WTC11 (cell line): ENCODE measurements at regions not wholly inside any gene's neighbourhood (a gene's known extent, or its start where the extent isn't known, plus 50 kb on each side); places are given as distances from the start of the nearest gene placed in this dataset.

Source experiments
- ARID4B ChIP-seq: sonication (generic); formaldehyde crosslinking; IDR thresholded peaks from 2 replicates; pipeline ENCODE4 v1.8.0; 2023; ENCODE audit warnings: missing genetic modification reagents, mild to moderate bottlenecking, borderline replicate concordance
- ATF3 ChIP-seq: sonication (generic); formaldehyde crosslinking; conservative IDR thresholded peaks from 2 replicates; pipeline ENCODE4 v1.8.1; 2022; ENCODE audit warnings: mild to moderate bottlenecking, missing genetic modification reagents
- CREB1 ChIP-seq: sonication (generic); formaldehyde crosslinking; IDR thresholded peaks from 2 replicates; pipeline ENCODE4 v1.8.0; 2023; ENCODE audit warnings: mild to moderate bottlenecking, missing genetic modification reagents
- CTCF ChIP-seq: fragments of 200-600 bp; IDR thresholded peaks from 2 replicates; pipeline ENCODE4 v1.8.0; 2022; ENCODE audit warnings: antibody characterized with exemption
- GRHL2 ChIP-seq: fragments of 250-450 bp; sonication (Bioruptor Pico); IDR thresholded peaks from 2 replicates; pipeline ENCODE4 v1.8.0; 2022; ENCODE audit warnings: mild to moderate bottlenecking, moderate library complexity; ENCODE audit not compliant: insufficient replicate concordance, severe bottlenecking
- NR2C2 ChIP-seq: sonication (generic); formaldehyde crosslinking; IDR thresholded peaks from 2 replicates; pipeline ENCODE4 v1.8.0; 2022; ENCODE audit warnings: mild to moderate bottlenecking, missing genetic modification reagents
- RELA ChIP-seq: sonication (generic); formaldehyde crosslinking; IDR thresholded peaks from 2 replicates; pipeline ENCODE4 v1.8.1; 2022; ENCODE audit warnings: missing genetic modification reagents, mild to moderate bottlenecking, borderline replicate concordance
- ZNF138 ChIP-seq: sonication (generic); formaldehyde crosslinking; conservative IDR thresholded peaks from 2 replicates; pipeline ENCODE4 v1.8.1; 2022; ENCODE audit warnings: mild to moderate bottlenecking, moderate library complexity, missing genetic modification reagents
- TF ChIP-seq, protein P1 (sequence below): sonication (generic); formaldehyde crosslinking; IDR thresholded peaks from 2 replicates; pipeline ENCODE4 v1.8.0; 2022; ENCODE audit warnings: mild to moderate bottlenecking, missing genetic modification reagents

DNA sequence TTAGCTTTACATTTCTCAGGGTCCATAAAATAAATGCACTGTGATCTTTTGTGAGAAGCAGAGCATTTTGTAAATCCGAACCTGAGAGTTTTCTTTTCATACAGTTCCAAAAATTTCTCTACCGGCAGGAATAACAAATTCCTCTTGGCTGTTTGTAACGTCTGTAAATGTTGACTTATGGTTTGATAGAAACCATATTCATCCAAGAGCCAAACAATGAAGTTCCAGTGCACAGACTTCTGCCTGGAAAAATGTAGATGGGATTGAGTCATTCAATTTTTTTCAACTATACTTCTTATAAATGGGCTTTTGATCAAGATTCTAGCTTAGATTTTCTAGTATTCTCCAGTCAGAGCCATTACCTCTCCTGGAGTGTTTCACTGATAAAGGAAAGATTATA is 530.6 kb downstream of the TFEC start:
- TF ChIP-seq RELA (CRISPR knock-in tag) (no peak), CTCF (no peak), ARID4B (CRISPR knock-in tag) (no peak), GRHL2 (CRISPR knock-in tag) (no peak), CREB1 (no peak), NR2C2 (CRISPR knock-in tag) (no peak), ATF3 (no peak), ZNF138 (CRISPR knock-in tag) (no peak)
- TF ChIP-seq, protein P1, sequence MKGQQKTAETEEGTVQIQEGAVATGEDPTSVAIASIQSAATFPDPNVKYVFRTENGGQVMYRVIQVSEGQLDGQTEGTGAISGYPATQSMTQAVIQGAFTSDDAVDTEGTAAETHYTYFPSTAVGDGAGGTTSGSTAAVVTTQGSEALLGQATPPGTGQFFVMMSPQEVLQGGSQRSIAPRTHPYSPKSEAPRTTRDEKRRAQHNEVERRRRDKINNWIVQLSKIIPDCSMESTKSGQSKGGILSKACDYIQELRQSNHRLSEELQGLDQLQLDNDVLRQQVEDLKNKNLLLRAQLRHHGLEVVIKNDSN = no peak
